Gastrocnemius medialis (tissue), 4 donors: ENCODE measurements at regions not wholly inside any gene's neighbourhood (a gene's known extent, or its start where the extent isn't known, plus 50 kb on each side); places are given as distances from the start of the nearest gene placed in this dataset.

Experiments
- ATAC-seq, 2 donors: fragments of 150-250 bp; one replicate each; pipeline ENCODE4 v1.9.1; 2016
- DNase-seq, 2 donors: peaks; one replicate each; pipeline ENCODE4 v3.0.0-alpha.2; 2019
- H3K27ac ChIP-seq, 4 donors: fragments of 200-600 bp; sonication (generic); 1 replicate in 1 of 4; 2 replicates in 3 of 4; pipeline ENCODE4 v1.5.1; 2016 to 2018; ENCODE audit warnings: mild to moderate bottlenecking in 2 of 4, moderate library complexity in 1 of 4
- H3K27me3 ChIP-seq, 3 donors: fragments of 200-600 bp; sonication (generic) in 2 of 3; 1 replicate in 1 of 3; 2 replicates in 2 of 3; pipeline versions ENCODE4 v1.5.1 to v1.6.0; 2016 to 2019; ENCODE audit warnings: mild to moderate bottlenecking in 1 of 3, moderate library complexity in 1 of 3
- H3K36me3 ChIP-seq, 2 donors: fragments of 200-600 bp; sonication (generic) in 1 of 2; one replicate each; pipeline ENCODE4 v1.5.1; 2017 to 2018
- H3K4me1 ChIP-seq, 2 donors: fragments of 200-600 bp; sonication (generic) in 1 of 2; one replicate each; pipeline ENCODE4 v1.5.1; 2016 to 2017; ENCODE audit warnings: mild to moderate bottlenecking in 2 of 2
- H3K4me3 ChIP-seq, 4 donors: fragments of 200-600 bp; sonication (generic) in 3 of 4; 1 replicate in 1 of 4; 2 replicates in 3 of 4; pipeline ENCODE4 v1.5.1; 2016 to 2019; ENCODE audit warnings: mild to moderate bottlenecking in 2 of 4
- H3K9me3 ChIP-seq, 3 donors: fragments of 200-600 bp; sonication (generic) in 2 of 3; 1 replicate in 1 of 3; 2 replicates in 2 of 3; pipeline ENCODE4 v1.5.1; 2016 to 2019
- POLR2A ChIP-seq, 2 donors: fragments of 450-650 bp; IDR thresholded peaks; one replicate each; pipeline ENCODE4 v1.6.1; 2017; ENCODE audit warnings: antibody characterized with exemption in 2 of 2, mild to moderate bottlenecking in 2 of 2, moderate library complexity in 2 of 2
- in situ Hi-C, 4 donors: fragments of 200-750 bp; cut with MboI; loops; one replicate each; pipeline versions ENCODE4 v1.15.0 to v1.8.0; 2017; ENCODE audit warnings: low sequenced_read_pairs in 4 of 4
- intact Hi-C: fragments of 100-400 bp; cut with DNase I; formaldehyde crosslinking; loops from one replicate; pipeline ENCODE4 v1.15.1; 2023; ENCODE audit warnings: low total_unique reads
- TF ChIP-seq, protein P1 (sequence below), 5 experiments: fragments of 450-650 bp in 3 of 5; fragments of 200-600 bp in 2 of 5; sonication (generic) in 2 of 5; IDR thresholded peaks in 4 of 5; conservative IDR thresholded peaks in 1 of 5; 1 replicate in 4 of 5; 2 replicates in 1 of 5; pipeline ENCODE4 v1.5.1; 2016 to 2019; ENCODE audit warnings: antibody characterized with exemption in 5 of 5, mild to moderate bottlenecking in 3 of 5, moderate library complexity in 3 of 5

DNA sequence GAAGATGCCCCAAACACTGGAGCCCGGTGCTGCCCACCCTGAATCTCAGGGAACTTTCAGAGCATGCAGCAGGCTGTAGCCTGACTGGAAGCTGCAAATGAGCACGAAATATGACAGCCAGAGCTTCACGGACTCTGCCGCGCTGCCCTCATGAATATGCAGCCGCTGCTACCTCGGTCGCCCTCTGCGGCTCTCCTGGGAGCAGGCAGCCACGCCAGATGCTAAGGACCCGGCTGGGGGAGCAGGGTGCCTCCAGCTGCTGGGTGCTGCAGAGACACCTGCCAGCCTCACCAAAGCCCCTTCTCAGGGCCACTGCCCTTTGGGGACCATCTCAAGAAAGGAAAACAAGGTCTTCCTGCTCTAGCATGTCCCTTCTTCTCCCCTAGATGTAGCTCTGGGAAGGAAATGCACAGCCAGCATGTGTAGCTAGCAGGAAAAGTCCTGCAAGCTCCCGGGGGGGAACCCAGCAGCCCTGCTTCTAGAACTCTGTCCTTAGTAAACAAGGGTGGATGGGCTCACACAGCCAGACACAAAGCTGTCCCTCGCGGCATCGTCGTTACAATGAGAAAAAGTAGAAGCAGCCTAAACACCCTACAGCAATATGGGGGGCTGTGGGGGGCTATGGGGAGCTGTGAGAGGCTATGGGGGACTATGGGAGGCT, 56.8 kb upstream of the OLFM1 start:
- no peak overlapping the region for H3K4me3 ChIP-seq
- intact Hi-C loops: no loop called here
- H3K27me3 ChIP-seq: peaks cover 0 to 10% (median 0%) of the 10 kb centered on the region in 3 donors
- H3K9me3 ChIP-seq: no peaks in the 10 kb centered on the region
- TF ChIP-seq, protein P1, sequence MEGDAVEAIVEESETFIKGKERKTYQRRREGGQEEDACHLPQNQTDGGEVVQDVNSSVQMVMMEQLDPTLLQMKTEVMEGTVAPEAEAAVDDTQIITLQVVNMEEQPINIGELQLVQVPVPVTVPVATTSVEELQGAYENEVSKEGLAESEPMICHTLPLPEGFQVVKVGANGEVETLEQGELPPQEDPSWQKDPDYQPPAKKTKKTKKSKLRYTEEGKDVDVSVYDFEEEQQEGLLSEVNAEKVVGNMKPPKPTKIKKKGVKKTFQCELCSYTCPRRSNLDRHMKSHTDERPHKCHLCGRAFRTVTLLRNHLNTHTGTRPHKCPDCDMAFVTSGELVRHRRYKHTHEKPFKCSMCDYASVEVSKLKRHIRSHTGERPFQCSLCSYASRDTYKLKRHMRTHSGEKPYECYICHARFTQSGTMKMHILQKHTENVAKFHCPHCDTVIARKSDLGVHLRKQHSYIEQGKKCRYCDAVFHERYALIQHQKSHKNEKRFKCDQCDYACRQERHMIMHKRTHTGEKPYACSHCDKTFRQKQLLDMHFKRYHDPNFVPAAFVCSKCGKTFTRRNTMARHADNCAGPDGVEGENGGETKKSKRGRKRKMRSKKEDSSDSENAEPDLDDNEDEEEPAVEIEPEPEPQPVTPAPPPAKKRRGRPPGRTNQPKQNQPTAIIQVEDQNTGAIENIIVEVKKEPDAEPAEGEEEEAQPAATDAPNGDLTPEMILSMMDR (IDR thresholded peaks at IDR 0.05 in 4 of 5, conservative IDR thresholded peaks at IDR 0.05 in 1 of 5): no peak
- TF ChIP-seq POLR2A (IDR thresholded peaks at IDR 0.05): no peak
- no peak for DNase-seq
- ATAC-seq: no peak
- H3K36me3 ChIP-seq: no peaks in the 10 kb centered on the region
- no peaks in the 10 kb centered on the region for H3K4me1 ChIP-seq
- no peak overlapping the region for H3K27ac ChIP-seq
- in situ Hi-C loops: no loop called here

DNA sequence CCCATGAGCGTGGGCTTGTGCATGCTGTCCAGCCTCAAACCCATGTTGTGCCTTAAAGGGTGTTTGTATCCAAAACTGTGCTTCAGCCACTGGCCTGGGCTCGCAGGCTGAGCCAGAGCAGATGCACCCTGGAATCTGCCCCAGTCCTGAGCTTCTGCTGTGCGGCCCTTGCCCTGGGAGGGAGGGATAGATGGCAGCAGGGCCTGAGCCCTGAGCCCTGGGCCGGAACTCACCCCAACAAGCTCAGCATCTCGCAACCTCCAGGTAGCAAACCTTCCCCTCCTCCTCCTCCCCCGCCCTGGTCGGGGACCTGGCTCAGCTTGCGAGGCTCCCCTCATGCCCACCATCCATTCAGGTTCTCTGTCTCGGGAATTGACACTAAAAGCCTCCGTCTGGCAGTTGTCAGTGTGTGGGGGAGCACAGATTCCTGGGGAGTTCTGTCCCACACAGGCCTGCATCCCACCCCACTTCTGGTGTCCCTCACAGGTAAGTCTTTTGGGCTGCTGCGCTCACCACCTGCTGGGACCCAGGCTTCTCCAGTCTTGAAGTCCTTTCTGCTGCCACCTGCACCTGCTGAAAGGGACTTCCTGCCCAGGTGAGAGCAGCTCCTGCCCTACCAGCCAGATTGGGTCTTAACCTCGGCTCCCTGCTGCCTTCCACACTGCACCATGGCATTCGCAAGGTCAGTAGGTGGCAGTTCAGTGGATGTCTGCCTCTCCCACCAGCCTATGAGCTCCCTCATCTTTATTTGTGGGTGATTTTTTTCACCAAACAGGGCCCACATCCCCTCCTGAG, 55.2 kb upstream of the OLFM1 start:
- Histone ChIP-seq H3K4me1 (no peaks in the 10 kb centered on the region), H3K27me3 (peaks cover 0 to 5% (median 0%) of the 10 kb centered on the region in 3 donors), H3K27ac (no peak overlapping the region), H3K4me3 (no peak overlapping the region), H3K9me3 (no peaks in the 10 kb centered on the region), H3K36me3 (no peaks in the 10 kb centered on the region)
- TF ChIP-seq POLR2A (IDR thresholded peaks at IDR 0.05): no peak
- TF ChIP-seq, protein P1 (IDR thresholded peaks at IDR 0.05 in 4 of 5, conservative IDR thresholded peaks at IDR 0.05 in 1 of 5): no peak
- intact Hi-C loops (no loop called here), in situ Hi-C loops (no loop called here)
- DNase-seq (no peak), ATAC-seq (no peak)

DNA sequence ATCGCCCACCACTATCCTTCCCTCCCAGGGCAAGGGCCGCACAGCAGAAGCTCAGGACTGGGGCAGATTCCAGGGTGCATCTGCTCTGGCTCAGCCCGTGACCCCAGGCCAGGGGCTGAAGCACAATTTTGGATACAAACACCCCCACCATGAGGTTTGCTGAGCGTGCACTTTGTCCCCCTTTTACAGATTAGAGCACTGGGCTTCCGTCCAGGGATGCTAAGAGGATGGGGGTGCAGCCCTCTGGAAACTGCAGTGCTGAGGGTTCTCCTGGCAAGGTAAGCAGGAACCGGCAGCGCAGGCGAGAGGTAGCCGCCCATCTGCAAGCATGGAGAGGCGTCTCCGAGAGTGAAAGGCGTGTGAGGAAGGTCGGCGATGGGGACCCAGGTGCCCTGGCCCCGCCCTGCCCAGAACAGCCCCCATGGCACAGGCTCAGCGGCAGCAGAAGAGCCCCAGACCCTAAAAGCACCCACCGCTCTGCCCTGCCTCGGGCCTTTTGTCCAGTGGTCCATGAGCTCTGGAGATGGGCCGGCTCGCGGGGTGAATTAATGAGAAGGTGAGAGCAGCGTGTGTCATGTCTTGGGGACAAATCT, 54.5 kb upstream of the OLFM1 start:
- peaks cover 0 to 5% (median 3%) of the 10 kb centered on the region in 3 donors for H3K27me3 ChIP-seq

DNA sequence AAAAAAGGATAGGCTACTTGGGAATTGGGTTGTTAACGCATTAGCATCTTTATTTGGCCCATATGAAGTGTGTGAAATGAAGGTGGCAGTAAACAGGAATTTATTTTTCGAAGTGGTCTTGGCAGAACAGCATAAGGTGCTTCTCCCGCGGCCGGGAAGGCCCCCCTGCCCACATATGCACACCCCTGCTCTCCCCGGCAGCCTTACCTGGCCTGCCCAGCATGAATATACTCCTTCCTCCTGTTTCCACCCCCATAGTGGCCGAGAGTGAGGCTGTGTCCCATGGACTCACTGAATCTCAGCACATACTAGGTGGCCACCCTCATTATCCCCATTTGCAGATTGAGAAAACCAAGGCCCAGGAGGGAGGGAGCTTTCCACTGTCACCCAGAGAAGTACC, 54.0 kb upstream of the OLFM1 start:
- intact Hi-C loops: no loop called here
- ATAC-seq (no peak), DNase-seq (no peak)
- H3K27me3 ChIP-seq: peaks cover 0 to 5% (median 3%) of the 10 kb centered on the region in 3 donors
- H3K36me3 ChIP-seq: no peaks in the 10 kb centered on the region
- no peak overlapping the region for H3K27ac ChIP-seq
- in situ Hi-C loops: no loop called here
- no peaks in the 10 kb centered on the region for H3K9me3 ChIP-seq
- H3K4me3 ChIP-seq: no peak overlapping the region
- H3K4me1 ChIP-seq: no peaks in the 10 kb centered on the region
- TF ChIP-seq, protein P1 (IDR thresholded peaks at IDR 0.05 in 4 of 5, conservative IDR thresholded peaks at IDR 0.05 in 1 of 5): no peak
- no peak for TF ChIP-seq POLR2A (IDR thresholded peaks at IDR 0.05)

More for the DNA sequence above, 54.5 kb upstream of the OLFM1 start:
- Histone ChIP-seq H3K27ac (no peak overlapping the region), H3K4me3 (no peak overlapping the region), H3K36me3 (no peaks in the 10 kb centered on the region), H3K4me1 (no peaks in the 10 kb centered on the region), H3K9me3 (no peaks in the 10 kb centered on the region)
- in situ Hi-C loops (no loop called here), intact Hi-C loops (no loop called here)
- ATAC-seq (no peak), DNase-seq (no peak)
- no peak for TF ChIP-seq POLR2A (IDR thresholded peaks at IDR 0.05)
- TF ChIP-seq, protein P1 (IDR thresholded peaks at IDR 0.05 in 4 of 5, conservative IDR thresholded peaks at IDR 0.05 in 1 of 5): no peak
